ENCODE measurements at regions not wholly inside any gene's neighbourhood (a gene's known extent, or its start where the extent isn't known, plus 50 kb on each side); places are given as distances from the start of the nearest gene placed in this dataset.

- 100% methylated on average over 2 of the region's 2 CpGs for WGBS
- Histone ChIP-seq H3K9me3 (ENCODE audit: insufficient read depth, low read depth, low read length) (no peaks in the 10 kb centered on the region), H3K9ac (ENCODE audit: low read depth, low read length) (no peak overlapping the region), H3K4me3 (ENCODE audit: low read length) (no peak overlapping the region), H3K4me1 (ENCODE audit: insufficient read depth, low read length) (no peaks in the 10 kb centered on the region; the same call in 1 of the 2 replicates), H3K36me3 (ENCODE audit: insufficient read depth, low read length) (no peaks in the 10 kb centered on the region), H3K27me3 (ENCODE audit: insufficient read depth, low read length) (no peaks in the 10 kb centered on the region), H3K27ac (ENCODE audit: low read depth, low read length) (no peak overlapping the region)
Observed at GRCh38 chr12:42794806-42795205, 205.3 kb upstream of the PRICKLE1 start.

- Histone ChIP-seq H3K27ac (ENCODE audit: low read depth, low read length) (no peak overlapping the region), H3K4me1 (ENCODE audit: insufficient read depth, low read length) (no peaks in the 10 kb centered on the region; the same call in 1 of the 2 replicates), H3K36me3 (ENCODE audit: insufficient read depth, low read length) (no peaks in the 10 kb centered on the region), H3K27me3 (ENCODE audit: insufficient read depth, low read length) (no peaks in the 10 kb centered on the region), H3K9me3 (ENCODE audit: insufficient read depth, low read depth, low read length) (no peaks in the 10 kb centered on the region), H3K9ac (ENCODE audit: low read depth, low read length) (no peak overlapping the region), H3K4me3 (ENCODE audit: low read length) (no peak overlapping the region)
- 93% methylated on average over 1 of the region's 1 CpG for WGBS
Observed at GRCh38 chr12:42793166-42793565, 203.6 kb upstream of the PRICKLE1 start.

GRCh38 chr12:42792265-42792664, 202.7 kb upstream of the PRICKLE1 start:
- H3K4me3 ChIP-seq (ENCODE audit: low read length): no peak overlapping the region
- no peak overlapping the region for H3K27ac ChIP-seq (ENCODE audit: low read depth, low read length)
- no peaks in the 10 kb centered on the region for H3K27me3 ChIP-seq (ENCODE audit: insufficient read depth, low read length)
- no peaks in the 10 kb centered on the region for H3K36me3 ChIP-seq (ENCODE audit: insufficient read depth, low read length)
- H3K9ac ChIP-seq (ENCODE audit: low read depth, low read length): no peak overlapping the region
- H3K4me1 ChIP-seq (ENCODE audit: insufficient read depth, low read length): no peaks in the 10 kb centered on the region; the same call in 1 of the 2 replicates
- H3K9me3 ChIP-seq (ENCODE audit: insufficient read depth, low read depth, low read length): no peaks in the 10 kb centered on the region

DNA sequence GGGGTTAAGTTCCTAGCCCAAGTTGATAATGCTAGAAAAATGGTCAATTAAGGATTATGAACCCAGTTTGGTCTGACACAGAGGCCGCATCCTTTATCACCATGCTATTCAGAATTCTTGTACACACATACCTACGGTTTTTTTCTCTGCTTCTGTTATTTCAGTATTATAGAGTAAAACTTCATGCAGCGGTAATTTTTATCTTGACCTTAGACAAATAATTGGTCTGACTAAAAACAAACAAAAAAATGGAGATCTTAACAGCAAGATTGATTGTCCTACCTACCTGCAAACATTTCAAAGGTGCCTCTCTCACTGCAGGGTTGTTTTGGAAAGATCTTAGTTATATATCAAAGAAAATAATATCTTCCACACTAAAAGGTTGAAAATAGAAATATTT, 201.9 kb upstream of the PRICKLE1 start:
- H3K9me3 ChIP-seq (ENCODE audit: insufficient read depth, low read depth, low read length): no peaks in the 10 kb centered on the region
- 86% methylated on average over 2 of the region's 3 CpGs for WGBS
- H3K36me3 ChIP-seq (ENCODE audit: insufficient read depth, low read length): no peaks in the 10 kb centered on the region
- no peak overlapping the region for H3K9ac ChIP-seq (ENCODE audit: low read depth, low read length)
- H3K4me3 ChIP-seq (ENCODE audit: low read length): no peak overlapping the region
- H3K4me1 ChIP-seq (ENCODE audit: insufficient read depth, low read length): peaks cover 3% of the 10 kb centered on the region; the same call in 1 of the 2 replicates
- H3K27me3 ChIP-seq (ENCODE audit: insufficient read depth, low read length): no peaks in the 10 kb centered on the region
- no peak overlapping the region for H3K27ac ChIP-seq (ENCODE audit: low read depth, low read length)

- Histone ChIP-seq H3K27ac (ENCODE audit: low read depth, low read length) (no peak overlapping the region), H3K4me3 (ENCODE audit: low read length) (no peak overlapping the region), H3K36me3 (ENCODE audit: insufficient read depth, low read length) (no peaks in the 10 kb centered on the region), H3K4me1 (ENCODE audit: insufficient read depth, low read length) (peaks cover 3% of the 10 kb centered on the region; the same call in 1 of the 2 replicates), H3K27me3 (ENCODE audit: insufficient read depth, low read length) (no peaks in the 10 kb centered on the region), H3K9me3 (ENCODE audit: insufficient read depth, low read depth, low read length) (no peaks in the 10 kb centered on the region), H3K9ac (ENCODE audit: low read depth, low read length) (no peak overlapping the region)
Observed at GRCh38 chr12:42790761-42791151, 201.2 kb upstream of the PRICKLE1 start.

DNA sequence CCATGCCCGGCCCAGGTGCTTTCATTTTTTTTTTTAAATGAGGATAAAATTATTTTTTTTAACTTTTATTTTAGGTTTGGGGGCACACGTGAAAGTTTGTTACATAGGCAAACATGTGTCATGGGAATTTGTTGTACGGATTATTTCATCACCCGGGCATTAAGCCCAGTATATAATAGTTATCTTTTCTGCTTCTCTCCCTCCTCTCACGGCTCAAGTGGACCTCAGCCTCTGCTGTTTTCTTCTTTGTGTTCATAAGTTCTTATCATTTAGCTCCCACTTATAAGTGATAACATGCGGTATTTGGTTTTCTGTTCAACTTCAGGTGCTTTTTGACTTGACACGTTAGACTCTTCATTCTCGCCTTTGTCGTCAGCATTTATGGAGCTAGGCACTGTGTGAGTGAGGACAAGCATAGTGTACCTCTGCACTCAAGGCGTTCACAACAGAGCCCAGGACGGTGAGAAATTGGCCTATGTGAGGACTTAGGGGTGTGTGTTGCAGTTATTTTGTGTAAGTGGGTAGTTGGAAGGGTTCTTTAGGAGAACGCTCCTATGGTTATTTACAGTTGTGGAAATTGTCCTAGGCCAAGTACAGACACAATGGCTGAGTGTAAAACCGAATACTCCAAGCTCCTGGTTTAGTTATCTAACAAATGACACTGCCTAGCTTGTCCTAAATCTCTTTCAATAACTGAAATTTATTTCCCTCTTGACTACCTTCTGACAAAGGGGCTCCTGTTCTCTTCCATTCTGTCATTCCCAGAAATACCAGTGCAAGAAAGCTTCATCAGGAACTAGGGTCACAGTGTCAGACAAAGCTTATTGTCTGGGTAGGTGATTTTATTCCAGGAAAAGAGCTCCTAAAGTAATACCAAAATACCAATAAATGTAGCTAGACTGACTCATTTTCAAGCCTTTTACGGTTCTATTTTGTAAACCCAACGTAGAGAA, 200.5 kb upstream of the PRICKLE1 start:
- no peak overlapping the region for H3K9ac ChIP-seq (ENCODE audit: low read depth, low read length)
- no peak overlapping the region for H3K4me3 ChIP-seq (ENCODE audit: low read length)
- WGBS: 80% methylated on average over 15 of the region's 15 CpGs
- H3K4me1 ChIP-seq (ENCODE audit: insufficient read depth, low read length): peaks cover 3% of the 10 kb centered on the region; the same call in 1 of the 2 replicates
- H3K9me3 ChIP-seq (ENCODE audit: insufficient read depth, low read depth, low read length): no peaks in the 10 kb centered on the region
- no peaks in the 10 kb centered on the region for H3K27me3 ChIP-seq (ENCODE audit: insufficient read depth, low read length)
- H3K36me3 ChIP-seq (ENCODE audit: insufficient read depth, low read length): no peaks in the 10 kb centered on the region
- no peak overlapping the region for H3K27ac ChIP-seq (ENCODE audit: low read depth, low read length)

GRCh38 chr12:42786400-42787148, 197.0 kb upstream of the PRICKLE1 start:
- Histone ChIP-seq H3K36me3 (ENCODE audit: insufficient read depth, low read length) (no peaks in the 10 kb centered on the region), H3K9ac (ENCODE audit: low read depth, low read length) (no peak overlapping the region), H3K4me1 (ENCODE audit: insufficient read depth, low read length) (peaks cover 3% of the 10 kb centered on the region; the same call in 1 of the 2 replicates), H3K9me3 (ENCODE audit: insufficient read depth, low read depth, low read length) (no peaks in the 10 kb centered on the region), H3K27ac (ENCODE audit: low read depth, low read length) (no peak overlapping the region), H3K4me3 (ENCODE audit: low read length) (no peak overlapping the region), H3K27me3 (ENCODE audit: insufficient read depth, low read length) (no peaks in the 10 kb centered on the region)
- WGBS: 84% methylated on average over 4 of the region's 5 CpGs

- WGBS: no CpG with 5 or more reads among the region's 2 CpGs
- Histone ChIP-seq H3K36me3 (ENCODE audit: insufficient read depth, low read length) (no peaks in the 10 kb centered on the region), H3K27ac (ENCODE audit: low read depth, low read length) (no peak overlapping the region), H3K9me3 (ENCODE audit: insufficient read depth, low read depth, low read length) (no peaks in the 10 kb centered on the region), H3K4me1 (ENCODE audit: insufficient read depth, low read length) (peaks cover 3% of the 10 kb centered on the region; the same call in 1 of the 2 replicates), H3K4me3 (ENCODE audit: low read length) (no peak overlapping the region), H3K27me3 (ENCODE audit: insufficient read depth, low read length) (no peaks in the 10 kb centered on the region), H3K9ac (ENCODE audit: low read depth, low read length) (no peak overlapping the region)
Observed at GRCh38 chr12:42785944-42786343, 196.4 kb upstream of the PRICKLE1 start.

DNA sequence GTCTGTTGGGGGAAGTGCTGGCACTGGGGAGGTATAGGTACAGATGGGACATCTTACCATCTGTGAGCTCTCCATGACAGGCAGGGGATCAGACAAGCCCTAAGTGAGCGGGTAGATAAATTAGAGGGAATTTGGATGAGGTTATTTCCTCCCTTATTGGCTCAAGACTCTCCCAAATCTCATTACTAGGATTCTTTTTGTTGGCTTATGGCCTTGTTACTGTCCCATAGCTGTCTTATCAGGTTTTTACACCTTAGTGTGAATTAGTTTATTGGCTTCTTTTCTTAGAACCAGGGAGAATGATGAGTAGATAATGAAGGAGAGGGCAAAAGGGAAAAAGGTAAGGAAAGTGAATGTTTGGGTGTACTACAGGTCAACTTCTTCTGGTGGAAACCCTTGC, 191.1 kb upstream of the PRICKLE1 start:
- no peak overlapping the region for H3K4me3 ChIP-seq (ENCODE audit: low read length)
- no peaks in the 10 kb centered on the region for H3K36me3 ChIP-seq (ENCODE audit: insufficient read depth, low read length)
- H3K4me1 ChIP-seq (ENCODE audit: insufficient read depth, low read length): peaks cover 6% of the 10 kb centered on the region; the same call in 1 of the 2 replicates
- no peak overlapping the region for H3K9ac ChIP-seq (ENCODE audit: low read depth, low read length)
- WGBS: 88% methylated on average over 1 of the region's 1 CpG
- no peak overlapping the region for H3K27ac ChIP-seq (ENCODE audit: low read depth, low read length)
- H3K9me3 ChIP-seq (ENCODE audit: insufficient read depth, low read depth, low read length): no peaks in the 10 kb centered on the region
- no peaks in the 10 kb centered on the region for H3K27me3 ChIP-seq (ENCODE audit: insufficient read depth, low read length)

- 92% methylated on average over 7 of the region's 7 CpGs for WGBS
- Histone ChIP-seq H3K9ac (ENCODE audit: low read depth, low read length) (no peak overlapping the region), H3K27me3 (ENCODE audit: insufficient read depth, low read length) (no peaks in the 10 kb centered on the region), H3K4me1 (ENCODE audit: insufficient read depth, low read length) (peaks cover 10% of the 10 kb centered on the region; the same call in 1 of the 2 replicates), H3K9me3 (ENCODE audit: insufficient read depth, low read depth, low read length) (no peaks in the 10 kb centered on the region), H3K27ac (ENCODE audit: low read depth, low read length) (no peak overlapping the region), H3K36me3 (ENCODE audit: insufficient read depth, low read length) (no peaks in the 10 kb centered on the region), H3K4me3 (ENCODE audit: low read length) (no peak overlapping the region)
Observed at GRCh38 chr12:42779186-42779859, 189.8 kb upstream of the PRICKLE1 start.

- Histone ChIP-seq H3K27me3 (ENCODE audit: insufficient read depth, low read length) (no peaks in the 10 kb centered on the region), H3K4me3 (ENCODE audit: low read length) (no peak overlapping the region), H3K36me3 (ENCODE audit: insufficient read depth, low read length) (no peaks in the 10 kb centered on the region), H3K9me3 (ENCODE audit: insufficient read depth, low read depth, low read length) (no peaks in the 10 kb centered on the region), H3K27ac (ENCODE audit: low read depth, low read length) (no peak overlapping the region), H3K9ac (ENCODE audit: low read depth, low read length) (no peak overlapping the region), H3K4me1 (ENCODE audit: insufficient read depth, low read length) (peaks cover 10% of the 10 kb centered on the region; the same call in 1 of the 2 replicates)
- WGBS: 87% methylated on average over 9 of the region's 9 CpGs
Observed at GRCh38 chr12:42776396-42776795, 186.8 kb upstream of the PRICKLE1 start.
